DND-41 (cell line): ENCODE measurements at regions not wholly inside any gene's neighbourhood (a gene's known extent, or its start where the extent isn't known, plus 50 kb on each side); places are given as distances from the start of the nearest gene placed in this dataset.

Experiments
- ATAC-seq: fragments of 200-7000 bp; cut with Tn5 transposase; 3 replicates; pipeline ENCODE4 v1.9.1; 2021; ENCODE audit warnings: low read depth; ENCODE audit not compliant: insufficient read depth
- DNase-seq: peaks from one replicate; pipeline ENCODE4 v3.0.0-alpha.2; 2020
- H2AFZ ChIP-seq: 2 replicates; pipeline ENCODE4 v1.6.0; 2012; ENCODE audit warnings: low read depth, low read length
- H3K27ac ChIP-seq: 2 replicates; pipeline ENCODE4 v1.5.1; 2012; ENCODE audit warnings: low read length, inconsistent platforms
- H3K27me3 ChIP-seq: fragments of 200-600 bp; sonication (generic); 2 replicates; pipeline ENCODE4 v1.6.0; 2012; ENCODE audit warnings: low read length, mild to moderate bottlenecking, inconsistent platforms; ENCODE audit not compliant: insufficient read depth, poor library complexity
- H3K36me3 ChIP-seq: 2 replicates; pipeline ENCODE4 v1.5.1; 2012; ENCODE audit warnings: low read length, inconsistent platforms; ENCODE audit not compliant: insufficient read depth
- H3K4me1 ChIP-seq: 2 replicates; pipeline ENCODE4 v1.5.1; 2012; ENCODE audit warnings: mild to moderate bottlenecking, low read length; ENCODE audit not compliant: insufficient read depth
- H3K4me2 ChIP-seq: 2 replicates; pipeline ENCODE4 v1.6.0; 2012; ENCODE audit warnings: mild to moderate bottlenecking, moderate library complexity, low read length, inconsistent platforms; ENCODE audit not compliant: insufficient read depth
- H3K4me3 ChIP-seq, 2 experiments: fragments of 200-600 bp in 1 of 2; shearing (Covaris generic) in 1 of 2; 2 replicates each; pipeline ENCODE4 v1.5.1; 2012 to 2016; ENCODE audit warnings: inconsistent platforms in 2 of 2, low read length in 2 of 2, mild to moderate bottlenecking in 2 of 2, low read depth in 1 of 2, moderate library complexity in 1 of 2
- H3K79me2 ChIP-seq: 2 replicates; pipeline ENCODE4 v1.6.0; 2012; ENCODE audit warnings: low read length, inconsistent platforms; ENCODE audit not compliant: insufficient read depth
- H3K9ac ChIP-seq: 2 replicates; pipeline ENCODE4 v1.6.0; 2012; ENCODE audit warnings: low read depth, mild to moderate bottlenecking, inconsistent platforms, low read length, moderate library complexity
- H3K9me3 ChIP-seq: 2 replicates; pipeline ENCODE4 v1.5.1; 2012; ENCODE audit warnings: low read length, moderate library complexity, mild to moderate bottlenecking, inconsistent platforms; ENCODE audit not compliant: insufficient read depth, severe bottlenecking
- H4K20me1 ChIP-seq: 2 replicates; pipeline ENCODE4 v1.6.0; 2012; ENCODE audit warnings: low read length; ENCODE audit not compliant: insufficient read depth
- EZH2 ChIP-seq: IDR thresholded peaks from 3 replicates; pipeline ENCODE4 v1.6.1; 2012; ENCODE audit warnings: borderline replicate concordance, low read depth, mild to moderate bottlenecking, moderate library complexity, low read length, inconsistent platforms; ENCODE audit not compliant: severe bottlenecking
- TF ChIP-seq, protein P1 (sequence below): IDR thresholded peaks from 2 replicates; pipeline ENCODE4 v1.5.1; 2012; ENCODE audit warnings: borderline replicate concordance, low read length, moderate library complexity, mild to moderate bottlenecking; ENCODE audit not compliant: poor library complexity, severe bottlenecking; ENCODE audit errors: extremely low read depth

DNA sequence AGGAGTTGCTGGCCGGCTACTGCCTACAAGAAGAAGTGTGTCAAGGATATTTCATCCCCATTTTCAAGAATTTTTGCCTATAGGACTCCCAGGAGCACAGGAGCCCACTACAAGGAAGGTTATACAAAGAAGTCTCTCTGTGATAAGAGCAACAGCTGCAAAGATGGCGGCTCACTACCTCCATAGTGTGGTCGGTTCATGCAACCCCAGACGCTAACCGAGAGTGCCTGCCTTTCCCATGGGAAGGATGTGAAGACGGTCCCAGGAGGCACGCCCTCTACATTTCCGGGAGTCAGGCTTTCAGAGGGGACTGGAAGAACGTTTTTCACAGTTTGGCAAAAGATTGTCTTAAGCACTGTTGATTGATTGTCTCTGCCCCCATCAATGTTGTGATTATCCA is 816.3 kb downstream of the QKI start:
- no peaks in the 10 kb centered on the region for H3K36me3 ChIP-seq
- no peak overlapping the region for H3K9ac ChIP-seq
- H3K4me1 ChIP-seq, result no peaks in the 10 kb centered on the region
- ATAC-seq (no peak), DNase-seq (no peak)
- H3K4me3 ChIP-seq, result no peak overlapping the region
- H3K27me3 ChIP-seq, result no peaks in the 10 kb centered on the region
- TF ChIP-seq, protein P1, sequence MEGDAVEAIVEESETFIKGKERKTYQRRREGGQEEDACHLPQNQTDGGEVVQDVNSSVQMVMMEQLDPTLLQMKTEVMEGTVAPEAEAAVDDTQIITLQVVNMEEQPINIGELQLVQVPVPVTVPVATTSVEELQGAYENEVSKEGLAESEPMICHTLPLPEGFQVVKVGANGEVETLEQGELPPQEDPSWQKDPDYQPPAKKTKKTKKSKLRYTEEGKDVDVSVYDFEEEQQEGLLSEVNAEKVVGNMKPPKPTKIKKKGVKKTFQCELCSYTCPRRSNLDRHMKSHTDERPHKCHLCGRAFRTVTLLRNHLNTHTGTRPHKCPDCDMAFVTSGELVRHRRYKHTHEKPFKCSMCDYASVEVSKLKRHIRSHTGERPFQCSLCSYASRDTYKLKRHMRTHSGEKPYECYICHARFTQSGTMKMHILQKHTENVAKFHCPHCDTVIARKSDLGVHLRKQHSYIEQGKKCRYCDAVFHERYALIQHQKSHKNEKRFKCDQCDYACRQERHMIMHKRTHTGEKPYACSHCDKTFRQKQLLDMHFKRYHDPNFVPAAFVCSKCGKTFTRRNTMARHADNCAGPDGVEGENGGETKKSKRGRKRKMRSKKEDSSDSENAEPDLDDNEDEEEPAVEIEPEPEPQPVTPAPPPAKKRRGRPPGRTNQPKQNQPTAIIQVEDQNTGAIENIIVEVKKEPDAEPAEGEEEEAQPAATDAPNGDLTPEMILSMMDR, result no peak
- no peak for TF ChIP-seq EZH2
- H3K27ac ChIP-seq, result no peak overlapping the region
- H3K9me3 ChIP-seq, result no peaks in the 10 kb centered on the region
- H4K20me1 ChIP-seq, result no peaks in the 10 kb centered on the region
- H3K4me2 ChIP-seq, result no peak overlapping the region
- no peaks in the 10 kb centered on the region for H3K79me2 ChIP-seq
- H2AFZ ChIP-seq, result no peak overlapping the region

- Histone ChIP-seq H3K9me3 (no peaks in the 10 kb centered on the region), H3K4me1 (no peaks in the 10 kb centered on the region), H3K4me2 (no peak overlapping the region), H2AFZ (no peak overlapping the region), H3K27ac (no peak overlapping the region), H3K9ac (no peak overlapping the region), H3K4me3 (no peak overlapping the region), H4K20me1 (no peaks in the 10 kb centered on the region), H3K79me2 (no peaks in the 10 kb centered on the region), H3K36me3 (no peaks in the 10 kb centered on the region), H3K27me3 (no peaks in the 10 kb centered on the region)
- ATAC-seq (no peak), DNase-seq (no peak)
- TF ChIP-seq, protein P1, result no peak
- TF ChIP-seq EZH2, result no peak
Observed at GRCh38 chr6:164230259-164230658, 815.7 kb downstream of the QKI start.

DNA sequence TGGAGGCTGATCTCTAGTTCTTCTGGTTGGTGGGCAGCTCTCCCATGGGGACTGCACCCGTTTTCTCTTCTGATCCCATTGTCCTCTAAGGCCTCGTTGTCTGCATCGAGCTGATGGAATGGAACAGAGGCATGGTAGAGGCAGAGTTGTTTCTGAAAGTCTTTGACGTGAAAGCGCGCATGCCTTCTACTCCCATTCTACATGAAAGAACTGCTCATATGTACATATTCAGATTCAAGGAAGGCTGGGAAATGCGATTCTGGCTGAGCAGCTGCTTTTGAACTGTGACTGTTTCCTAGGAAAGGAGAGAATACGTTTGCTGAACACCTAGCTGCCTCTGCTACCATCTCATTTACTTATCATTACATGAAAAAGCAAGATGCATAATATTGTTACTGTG is 815.2 kb downstream of the QKI start:
- no peak overlapping the region for H2AFZ ChIP-seq
- H3K4me3 ChIP-seq, result no peak overlapping the region
- H3K27me3 ChIP-seq, result no peaks in the 10 kb centered on the region
- no peaks in the 10 kb centered on the region for H3K9me3 ChIP-seq
- H3K36me3 ChIP-seq, result no peaks in the 10 kb centered on the region
- no peak for ATAC-seq
- no peak for TF ChIP-seq EZH2
- TF ChIP-seq, protein P1, result no peak
- no peaks in the 10 kb centered on the region for H3K4me1 ChIP-seq
- H3K4me2 ChIP-seq, result no peak overlapping the region
- no peaks in the 10 kb centered on the region for H4K20me1 ChIP-seq
- H3K9ac ChIP-seq, result no peak overlapping the region
- H3K79me2 ChIP-seq, result no peaks in the 10 kb centered on the region
- H3K27ac ChIP-seq, result no peak overlapping the region
- no peak for DNase-seq

DNA sequence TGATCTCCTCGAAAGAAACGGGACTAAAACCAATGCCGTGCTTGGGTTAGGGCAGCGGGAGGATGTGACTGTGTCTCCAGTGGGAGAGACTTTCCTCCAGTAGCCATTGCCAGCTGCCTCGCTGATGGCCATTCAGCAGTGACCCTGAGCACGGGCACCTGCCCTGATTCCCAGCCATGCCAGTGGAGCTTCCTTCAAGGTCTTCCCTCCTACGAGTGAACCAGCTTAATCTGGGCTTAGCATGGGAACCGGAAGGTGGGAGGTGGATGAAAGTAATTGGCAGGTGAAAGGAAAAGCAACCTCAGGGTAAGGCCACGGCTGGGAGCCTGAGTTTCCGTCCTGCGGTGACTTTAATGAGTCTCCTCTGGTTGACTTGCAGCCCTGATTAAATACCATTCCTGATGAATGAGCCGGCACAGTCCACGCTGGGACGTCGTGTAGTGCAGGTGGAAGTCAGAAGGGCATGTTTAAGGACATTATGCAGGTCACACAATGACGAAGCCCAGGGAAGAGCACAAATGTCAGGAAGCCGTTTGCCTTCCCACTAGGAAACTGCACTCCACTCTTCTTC is 813.5 kb downstream of the QKI start:
- Histone ChIP-seq H4K20me1 (no peaks in the 10 kb centered on the region), H3K9ac (no peak overlapping the region), H3K4me3 (no peak overlapping the region), H3K4me1 (no peaks in the 10 kb centered on the region), H3K27me3 (no peaks in the 10 kb centered on the region), H2AFZ (no peak overlapping the region), H3K9me3 (no peaks in the 10 kb centered on the region), H3K79me2 (no peaks in the 10 kb centered on the region), H3K36me3 (no peaks in the 10 kb centered on the region), H3K4me2 (no peak overlapping the region), H3K27ac (no peak overlapping the region)
- DNase-seq (no peak), ATAC-seq (no peak)
- no peak for TF ChIP-seq EZH2
- TF ChIP-seq, protein P1, result no peak
